ENCODE measurements at regions not wholly inside any gene's neighbourhood (a gene's known extent, or its start where the extent isn't known, plus 50 kb on each side); places are given as distances from the start of the nearest gene placed in this dataset.

- no TSS peak for BruUV-seq (replicated peaks)
- Histone ChIP-seq H3K4me2 (no peak overlapping the region), H3K27me3 (ENCODE audit: insufficient read depth, low read depth) (no peaks in the 10 kb centered on the region), H3K9me3 (ENCODE audit: insufficient read depth, low read depth) (no peaks in the 10 kb centered on the region), H2AFZ (no peak overlapping the region), H3K36me3 (ENCODE audit: low read depth) (no peaks in the 10 kb centered on the region), H3K4me3 (no peak overlapping the region), H3F3A (ENCODE audit: insufficient read depth, low read depth) (no peaks in the 10 kb centered on the region), H3K9me2 (ENCODE audit: insufficient read depth) (no peaks in the 10 kb centered on the region), H3K79me2 (ENCODE audit: low read depth) (no peaks in the 10 kb centered on the region), H4K20me1 (ENCODE audit: insufficient read depth) (no peaks in the 10 kb centered on the region), H3K4me1 (replicated peaks; ENCODE audit: insufficient read depth) (no peaks in the 10 kb centered on the region), H3K27ac (no peak overlapping the region)
- POLR2A ChIA-PET (ENCODE audit: unreplicated experiment) = interaction anchor here (0.7 kb wide), 1 partner anchor 1621 kb away, joined by 6 read pairs; no protein-coding TSS in a partner anchor
- intact Hi-C loops (cut with micrococcal nuclease; ENCODE audit: unreplicated experiment) = no loop called here
- TF ChIP-seq CTCF (conservative IDR thresholded peaks at IDR 0.05) (no peak), EZH2 (IDR thresholded peaks at IDR 0.05; ENCODE audit: low read depth) (no peak)
- CTCF ChIA-PET = interaction anchor here (0.6 kb wide), 1 partner anchor 134 kb away, joined by 6 read pairs; no protein-coding TSS in a partner anchor
- no peak for DNase-seq
Observed at GRCh38 chr15:36254426-36254825, 325.0 kb upstream of the CDIN1 start.

GRCh38 chr15:36256404-36256807, 323.0 kb upstream of the CDIN1 start:
- no peak for TF ChIP-seq EZH2 (IDR thresholded peaks at IDR 0.05; ENCODE audit: low read depth)
- no peak for TF ChIP-seq CTCF (conservative IDR thresholded peaks at IDR 0.05)
- Histone ChIP-seq H3K9me3 (ENCODE audit: insufficient read depth, low read depth) (no peaks in the 10 kb centered on the region), H3K4me1 (replicated peaks; ENCODE audit: insufficient read depth) (no peaks in the 10 kb centered on the region), H3K4me2 (no peak overlapping the region), H3K27me3 (ENCODE audit: insufficient read depth, low read depth) (no peaks in the 10 kb centered on the region), H3K79me2 (ENCODE audit: low read depth) (no peaks in the 10 kb centered on the region), H3K36me3 (ENCODE audit: low read depth) (no peaks in the 10 kb centered on the region), H2AFZ (no peak overlapping the region), H3K4me3 (no peak overlapping the region), H4K20me1 (ENCODE audit: insufficient read depth) (no peaks in the 10 kb centered on the region), H3K27ac (no peak overlapping the region), H3K9me2 (ENCODE audit: insufficient read depth) (no peaks in the 10 kb centered on the region), H3F3A (ENCODE audit: insufficient read depth, low read depth) (no peaks in the 10 kb centered on the region)
- intact Hi-C loops (cut with micrococcal nuclease; ENCODE audit: unreplicated experiment) = no loop called here
- POLR2A ChIA-PET (ENCODE audit: unreplicated experiment) = interaction anchor here (0.7 kb wide), 1 partner anchor 420 kb away, joined by 4 read pairs; no protein-coding TSS in a partner anchor
- no TSS peak for BruUV-seq (replicated peaks)
- CTCF ChIA-PET = no interaction called here
- DNase-seq = no peak

- no TSS peak for BruUV-seq (replicated peaks)
- no peaks in the 10 kb centered on the region for H3F3A ChIP-seq (ENCODE audit: insufficient read depth, low read depth)
- no peak overlapping the region for H3K27ac ChIP-seq
- H3K36me3 ChIP-seq (ENCODE audit: low read depth) = no peaks in the 10 kb centered on the region
- intact Hi-C loops (cut with micrococcal nuclease; ENCODE audit: unreplicated experiment) = no loop called here
- no peak for DNase-seq
- no peaks in the 10 kb centered on the region for H3K27me3 ChIP-seq (ENCODE audit: insufficient read depth, low read depth)
- POLR2A ChIA-PET (ENCODE audit: unreplicated experiment) = no interaction called here
- no peaks in the 10 kb centered on the region for H3K4me1 ChIP-seq (replicated peaks; ENCODE audit: insufficient read depth)
- H3K4me3 ChIP-seq = no peak overlapping the region
- H3K79me2 ChIP-seq (ENCODE audit: low read depth) = no peaks in the 10 kb centered on the region
- no peaks in the 10 kb centered on the region for H3K9me2 ChIP-seq (ENCODE audit: insufficient read depth)
- H3K4me2 ChIP-seq = no peak overlapping the region
- CTCF ChIA-PET = no interaction called here
- H2AFZ ChIP-seq = no peak overlapping the region
- no peaks in the 10 kb centered on the region for H4K20me1 ChIP-seq (ENCODE audit: insufficient read depth)
- TF ChIP-seq CTCF (conservative IDR thresholded peaks at IDR 0.05) = no peak
- TF ChIP-seq EZH2 (IDR thresholded peaks at IDR 0.05; ENCODE audit: low read depth) = no peak
- no peaks in the 10 kb centered on the region for H3K9me3 ChIP-seq (ENCODE audit: insufficient read depth, low read depth)
Observed at GRCh38 chr15:36263666-36264065, 315.8 kb upstream of the CDIN1 start.

All from PC-9 (cell line).